HEK293T (cell line): ENCODE measurements at regions not wholly inside any gene's neighbourhood (a gene's known extent, or its start where the extent isn't known, plus 50 kb on each side); places are given as distances from the start of the nearest gene placed in this dataset.

ENCODE experiments used
- CTCF ChIA-PET: fragments of 350-600 bp; formaldehyde crosslinking; extraction: SDS; loops from one replicate; lab custom pipeline; 2021; ENCODE audit warnings: antibody characterized with exemption, inconsistent platforms; lab: Yijun Ruan, JAX
- POLR2A ChIA-PET: fragments of 350-600 bp; formaldehyde crosslinking; extraction: SDS; loops from one replicate; lab custom pipeline; 2020; ENCODE audit warnings: antibody characterized with exemption, inconsistent platforms; lab: Yijun Ruan, JAX
- DNase-seq: peaks from one replicate; pipeline ENCODE4 v3.0.0; 2012; ENCODE audit warnings: mixed read lengths; ENCODE audit errors: extremely low spot score
- ARNT ChIP-seq: fragments of 450-650 bp; IDR thresholded peaks from 2 replicates; pipeline ENCODE4 v1.6.1; 2017; ENCODE audit warnings: mild to moderate bottlenecking
- BHLHE40 ChIP-seq: fragments of 450-650 bp; IDR thresholded peaks from 2 replicates; pipeline ENCODE4 v1.6.1; 2016; ENCODE audit warnings: mild to moderate bottlenecking, moderate library complexity, borderline replicate concordance
- CTBP1 ChIP-seq: fragments of 450-650 bp; IDR thresholded peaks from 2 replicates; pipeline ENCODE4 v1.6.1; 2016; ENCODE audit warnings: borderline replicate concordance
- ELF4 ChIP-seq: fragments of 450-650 bp; IDR thresholded peaks from 2 replicates; pipeline ENCODE4 v1.6.1; 2017; ENCODE audit warnings: antibody characterized with exemption
- FOXA1 ChIP-seq: fragments of 450-650 bp; IDR thresholded peaks from 2 replicates; pipeline ENCODE4 v1.6.1; 2016; ENCODE audit warnings: mild to moderate bottlenecking
- FOXK2 ChIP-seq: fragments of 450-650 bp; IDR thresholded peaks from 2 replicates; pipeline ENCODE4 v1.6.1; 2016; ENCODE audit warnings: mild to moderate bottlenecking
- FOXM1 ChIP-seq: fragments of 450-650 bp; IDR thresholded peaks from 2 replicates; pipeline ENCODE4 v1.6.1; 2017; ENCODE audit warnings: mild to moderate bottlenecking, borderline replicate concordance
- HDGF ChIP-seq: fragments of 450-650 bp; IDR thresholded peaks from 2 replicates; pipeline ENCODE4 v1.6.1; 2017; ENCODE audit warnings: antibody characterized with exemption, borderline replicate concordance
- L3MBTL2 ChIP-seq: fragments of 450-650 bp; conservative IDR thresholded peaks from 2 replicates; pipeline ENCODE4 v1.6.1; 2016; ENCODE audit warnings: mild to moderate bottlenecking
- LEF1 ChIP-seq: fragments of 450-650 bp; IDR thresholded peaks from 2 replicates; pipeline ENCODE4 v1.6.1; 2017; ENCODE audit warnings: mild to moderate bottlenecking, borderline replicate concordance
- NFRKB ChIP-seq: fragments of 450-650 bp; IDR thresholded peaks from 2 replicates; pipeline ENCODE4 v1.6.1; 2016; ENCODE audit warnings: mild to moderate bottlenecking, moderate library complexity
- PKNOX1 ChIP-seq: fragments of 450-650 bp; IDR thresholded peaks from 2 replicates; pipeline ENCODE4 v1.6.1; 2016
- SP1 ChIP-seq: fragments of 450-650 bp; IDR thresholded peaks from 2 replicates; pipeline ENCODE4 v1.6.1; 2017
- SUZ12 ChIP-seq: fragments of 450-650 bp; IDR thresholded peaks from 2 replicates; pipeline ENCODE4 v1.6.1; 2016; ENCODE audit warnings: mild to moderate bottlenecking
- TARDBP ChIP-seq: fragments of 450-650 bp; IDR thresholded peaks from 2 replicates; pipeline ENCODE4 v1.6.1; 2016
- ZNF384 ChIP-seq: fragments of 450-650 bp; IDR thresholded peaks from 2 replicates; pipeline ENCODE4 v1.6.1; 2016

DNA sequence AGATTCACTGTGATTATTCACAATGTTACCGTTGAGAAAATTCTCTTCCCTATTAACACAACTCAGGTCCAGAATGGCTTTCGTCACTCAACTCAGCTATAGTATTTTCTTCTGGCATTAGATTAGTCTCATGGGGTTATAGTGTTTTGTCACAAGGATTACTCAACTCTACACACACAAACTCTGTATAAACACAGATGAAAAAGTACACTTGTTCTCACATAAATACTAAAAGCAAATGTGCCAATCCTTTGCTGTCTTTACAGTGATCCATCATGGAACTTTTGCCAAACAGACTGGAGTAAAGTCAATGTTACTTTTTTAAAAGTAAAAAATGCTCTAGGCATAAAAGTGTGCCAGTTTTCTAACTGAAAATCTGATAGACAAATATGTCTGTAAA lies 267.6 kb downstream of the RBM43 start:
- no peak for DNase-seq
- POLR2A ChIA-PET = no interaction called here
- TF ChIP-seq LEF1 (no peak), SUZ12 (no peak), TARDBP (no peak), PKNOX1 (no peak), ARNT (no peak), NFRKB (no peak), ELF4 (no peak), SP1 (no peak), FOXA1 (no peak), HDGF (no peak), L3MBTL2 (no peak), FOXM1 (no peak), BHLHE40 (no peak), CTBP1 (no peak)
- CTCF ChIA-PET = no interaction called here

GRCh38 chr2:150989969-150990368 lies 271.7 kb downstream of the RBM43 start:
- ChIA-PET CTCF (no interaction called here), POLR2A (no interaction called here)
- no peak for TF ChIP-seq TARDBP
- TF ChIP-seq BHLHE40 = no peak
- no peak for TF ChIP-seq SUZ12
- TF ChIP-seq SP1 = no peak
- TF ChIP-seq LEF1 = no peak
- TF ChIP-seq FOXA1 = no peak
- no peak for TF ChIP-seq L3MBTL2
- TF ChIP-seq PKNOX1 = no peak
- no peak for TF ChIP-seq ARNT
- no peak for TF ChIP-seq CTBP1
- TF ChIP-seq HDGF = no peak
- no peak for TF ChIP-seq ELF4
- no peak for TF ChIP-seq NFRKB
- no peak for TF ChIP-seq FOXM1
- no peak for TF ChIP-seq FOXK2
- TF ChIP-seq ZNF384 = no peak
- DNase-seq = no peak

DNA sequence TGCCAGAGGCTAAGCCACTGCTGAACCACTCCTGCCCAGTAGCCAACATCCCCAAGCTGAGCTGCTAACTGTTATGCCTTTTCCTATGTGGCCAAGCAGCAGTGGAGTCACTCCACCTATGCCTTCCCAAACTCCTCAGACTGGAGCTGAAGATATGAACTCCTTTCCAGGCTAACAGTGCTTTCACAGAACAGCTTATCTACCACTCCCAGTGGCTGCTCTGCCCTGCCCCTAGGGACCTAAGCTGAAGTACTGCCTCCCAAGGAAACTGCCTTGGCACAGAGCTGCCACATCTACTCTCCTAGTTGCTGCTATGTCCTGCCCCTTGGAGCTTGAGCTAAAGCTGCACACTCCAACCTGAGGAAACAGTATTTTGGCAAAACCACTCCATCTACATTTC lies 275.9 kb downstream of the RBM43 start:
- TF ChIP-seq SUZ12 (no peak), ELF4 (no peak), FOXA1 (no peak), SP1 (no peak)
- CTCF ChIA-PET = no interaction called here
- POLR2A ChIA-PET = no interaction called here
- no peak for DNase-seq

GRCh38 chr2:150983314-150983897 lies 278.3 kb downstream of the RBM43 start:
- ChIA-PET CTCF (no interaction called here), POLR2A (no interaction called here)
- no peak for DNase-seq
- TF ChIP-seq PKNOX1 (no peak), FOXA1 (no peak), NFRKB (no peak), ELF4 (no peak), BHLHE40 (no peak), FOXM1 (no peak)

- ChIA-PET POLR2A (no interaction called here), CTCF (interaction anchor here (0.6 to 1.0 kb wide), 2 partner anchors 11 to 202 kb away, joined by 3 to 5 read pairs; no protein-coding TSS in a partner anchor)
- DNase-seq = no peak
- TF ChIP-seq BHLHE40 (no peak), CTBP1 (no peak), L3MBTL2 (no peak), HDGF (no peak), FOXK2 (no peak), NFRKB (no peak), ARNT (no peak), ZNF384 (no peak), ELF4 (no peak), SUZ12 (no peak), SP1 (no peak), TARDBP (no peak)
Observed at GRCh38 chr2:150981826-150982225, 279.8 kb downstream of the RBM43 start.

GRCh38 chr2:150978053-150978452 lies 283.6 kb downstream of the RBM43 start:
- DNase-seq = no peak
- CTCF ChIA-PET = no interaction called here
- POLR2A ChIA-PET = no interaction called here
- no peak for TF ChIP-seq ELF4
- no peak for TF ChIP-seq FOXM1
- no peak for TF ChIP-seq CTBP1

- ChIA-PET POLR2A (no interaction called here), CTCF (no interaction called here)
- TF ChIP-seq ARNT (no peak), TARDBP (no peak), BHLHE40 (no peak), HDGF (no peak), SP1 (no peak), LEF1 (no peak), ZNF384 (no peak), SUZ12 (no peak)
- DNase-seq = no peak
Observed at GRCh38 chr2:150977296-150977695, 284.4 kb downstream of the RBM43 start.
